Common myeloid progenitor, CD34-positive (primary cell): ENCODE measurements at regions not wholly inside any gene's neighbourhood (a gene's known extent, or its start where the extent isn't known, plus 50 kb on each side); places are given as distances from the start of the nearest gene placed in this dataset.

Experiments
- CTCF ChIA-PET: fragments of 350-600 bp; sonication (Branson Sonifier 250); formaldehyde crosslinking; loops from one replicate; lab custom pipeline; 2021; ENCODE audit warnings: antibody characterized with exemption; lab: Charles Lee
- POLR2A ChIA-PET: fragments of 350-600 bp; sonication (Branson Sonifier 250); formaldehyde crosslinking; loops from one replicate; lab custom pipeline; 2021; ENCODE audit warnings: antibody characterized with exemption; lab: Charles Lee
- DNase-seq, 3 donors: peaks; one replicate each; pipeline versions ENCODE4 v3.0.0 to v3.0.0-alpha.2; 2013
- H3K27ac ChIP-seq, 2 experiments: 1 replicate in 1 of 2; 2 replicates in 1 of 2; pipeline ENCODE4 v1.7.0; 2013; ENCODE audit warnings: inconsistent platforms in 2 of 2, low read length in 2 of 2, mild to moderate bottlenecking in 2 of 2, low read depth in 1 of 2, moderate library complexity in 1 of 2; ENCODE audit not compliant: severe bottlenecking in 2 of 2, insufficient read depth in 1 of 2, poor library complexity in 1 of 2
- H3K27me3 ChIP-seq, 5 experiments: replicated peaks in 2 of 5; 1 replicate in 3 of 5; 2 replicates in 2 of 5; pipeline versions ENCODE4 v1.6.1 to v1.7.0; 2013; ENCODE audit warnings: low read length in 4 of 5, mild to moderate bottlenecking in 2 of 5, moderate library complexity in 2 of 5, inconsistent platforms in 1 of 5; ENCODE audit not compliant: insufficient read depth in 5 of 5, control insufficient read depth in 4 of 5
- H3K36me3 ChIP-seq, 4 experiments: 1 replicate in 2 of 4; 2 replicates in 2 of 4; pipeline versions ENCODE4 v1.6.1 to v1.7.0; 2013; ENCODE audit warnings: low read length in 3 of 4, control low read depth in 1 of 4, mild to moderate bottlenecking in 1 of 4; ENCODE audit not compliant: control insufficient read depth in 4 of 4, insufficient read depth in 4 of 4
- H3K4me1 ChIP-seq, 4 experiments: 1 replicate in 3 of 4; 2 replicates in 1 of 4; pipeline versions ENCODE4 v1.6.1 to v1.7.1; 2013; ENCODE audit warnings: low read length in 3 of 4, mild to moderate bottlenecking in 3 of 4, control low read depth in 1 of 4, inconsistent platforms in 1 of 4, moderate library complexity in 1 of 4; ENCODE audit not compliant: control insufficient read depth in 4 of 4, insufficient read depth in 4 of 4; ENCODE audit errors: control extremely low read depth in 1 of 4
- H3K4me3 ChIP-seq, 7 experiments: 1 replicate in 4 of 7; 2 replicates in 3 of 7; pipeline versions ENCODE4 v1.5.1 to v1.7.0; 2013; ENCODE audit warnings: mild to moderate bottlenecking in 7 of 7, low read length in 6 of 7, moderate library complexity in 6 of 7, inconsistent platforms in 2 of 7, low read depth in 2 of 7, control low read depth in 1 of 7; ENCODE audit not compliant: insufficient read depth in 4 of 7, control insufficient read depth in 1 of 7; ENCODE audit errors: extremely low read depth in 1 of 7
- H3K9me3 ChIP-seq, 5 experiments: 1 replicate in 4 of 5; 2 replicates in 1 of 5; pipeline versions ENCODE4 v1.6.1 to v1.7.1; 2013; ENCODE audit warnings: low read length in 4 of 5, mild to moderate bottlenecking in 2 of 5, inconsistent platforms in 1 of 5, low read depth in 1 of 5, moderate library complexity in 1 of 5; ENCODE audit not compliant: control insufficient read depth in 4 of 5, insufficient read depth in 2 of 5; ENCODE audit errors: control extremely low read depth in 1 of 5
- WGBS: methylation state at CpG from one replicate; pipeline ENCODE4 v1.1.5; 2013; ENCODE audit not compliant: insufficient coverage; 5-methylcytosine and 5-hydroxymethylcytosine counted together

DNA sequence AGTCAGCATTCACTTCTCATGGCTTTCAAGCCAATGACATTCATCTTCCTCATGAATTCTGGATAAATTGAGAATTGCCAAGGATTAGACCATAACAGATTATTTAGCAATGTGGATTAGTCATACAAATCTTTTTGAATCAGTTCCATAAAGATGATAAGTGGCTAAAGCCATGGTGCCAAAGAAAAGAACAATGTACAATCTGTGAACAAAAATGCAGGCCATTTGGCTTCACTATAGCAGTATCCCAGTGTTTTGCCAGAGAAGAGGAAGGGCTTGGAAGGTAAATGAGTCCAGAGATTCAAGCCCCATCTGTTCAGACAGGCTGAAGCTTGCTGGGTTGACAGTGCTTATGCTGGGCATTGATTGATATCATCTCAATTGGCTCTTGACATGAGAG is 376.4 kb upstream of the LRRC7 start:
- no peaks in the 10 kb centered on the region for H3K4me1 ChIP-seq
- no peaks in the 10 kb centered on the region for H3K27me3 ChIP-seq
- no peak overlapping the region for H3K27ac ChIP-seq
- ChIA-PET CTCF (no interaction called here), POLR2A (no interaction called here)
- no peak overlapping the region for H3K4me3 ChIP-seq
- no peaks in the 10 kb centered on the region for H3K36me3 ChIP-seq
- no peak for DNase-seq
- H3K9me3 ChIP-seq, result no peaks in the 10 kb centered on the region

DNA sequence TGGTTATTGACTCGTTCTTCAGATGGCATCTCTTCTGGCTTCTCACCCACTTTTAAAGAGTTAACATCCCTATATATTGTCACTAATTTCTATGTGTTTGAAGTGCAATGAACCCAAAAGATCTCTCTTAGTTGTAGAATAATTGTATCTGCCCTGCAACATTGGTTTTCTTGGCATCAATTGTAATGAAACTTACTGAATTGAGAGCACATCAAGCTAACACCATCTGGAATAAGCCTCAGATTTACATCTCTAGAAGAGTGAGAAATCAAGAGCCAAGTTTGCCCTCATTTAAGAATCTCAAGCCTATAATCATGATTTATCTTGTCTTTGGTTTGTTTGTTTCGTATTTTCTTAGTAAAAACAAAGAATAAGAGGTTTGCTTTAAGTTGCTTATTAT is 372.6 kb upstream of the LRRC7 start:
- no peaks in the 10 kb centered on the region for H3K27me3 ChIP-seq
- DNase-seq, result no peak
- no peaks in the 10 kb centered on the region for H3K9me3 ChIP-seq
- CTCF ChIA-PET, result no interaction called here
- no peak overlapping the region for H3K4me3 ChIP-seq
- no CpG with 5 or more reads among the region's 2 CpGs for WGBS
- H3K36me3 ChIP-seq, result no peaks in the 10 kb centered on the region
- POLR2A ChIA-PET, result no interaction called here
- no peaks in the 10 kb centered on the region for H3K4me1 ChIP-seq
- H3K27ac ChIP-seq, result no peak overlapping the region

DNA sequence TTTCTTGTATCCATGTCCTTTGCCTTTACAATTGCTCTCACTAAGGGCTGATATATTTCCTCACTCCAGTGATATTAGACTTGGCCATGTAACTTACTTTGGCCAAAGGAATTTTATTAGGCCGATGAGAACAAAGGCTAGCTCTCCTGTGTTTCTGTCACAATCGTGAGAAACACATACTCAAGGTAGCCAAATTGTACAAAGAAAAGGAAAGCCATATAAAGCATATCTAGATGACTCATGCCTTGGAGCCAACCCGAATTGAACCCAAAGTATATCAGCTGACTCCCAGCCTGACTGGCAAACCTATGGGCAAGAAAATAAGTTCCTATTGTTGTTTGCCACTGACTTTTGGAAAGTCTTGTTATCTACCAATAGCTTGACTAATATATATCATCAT is 371.7 kb upstream of the LRRC7 start:
- POLR2A ChIA-PET, result no interaction called here
- no peak for DNase-seq
- 85% methylated on average over 3 of the region's 3 CpGs for WGBS
- Histone ChIP-seq H3K4me3 (no peak overlapping the region), H3K27me3 (no peaks in the 10 kb centered on the region), H3K36me3 (no peaks in the 10 kb centered on the region), H3K4me1 (no peaks in the 10 kb centered on the region), H3K27ac (no peak overlapping the region), H3K9me3 (no peaks in the 10 kb centered on the region)
- CTCF ChIA-PET, result no interaction called here

- ChIA-PET CTCF (interaction anchor here (1.2 kb wide), 1 partner anchor 9 kb away, joined by 3 read pairs; no protein-coding TSS in a partner anchor), POLR2A (no interaction called here)
- Histone ChIP-seq H3K36me3 (no peaks in the 10 kb centered on the region), H3K27me3 (no peaks in the 10 kb centered on the region), H3K4me3 (no peak overlapping the region), H3K4me1 (no peaks in the 10 kb centered on the region), H3K27ac (no peak overlapping the region), H3K9me3 (no peaks in the 10 kb centered on the region)
- DNase-seq, result no peak
- 80% methylated on average over 2 of the region's 3 CpGs for WGBS
Observed at GRCh38 chr1:69197816-69198215, 369.9 kb upstream of the LRRC7 start.

DNA sequence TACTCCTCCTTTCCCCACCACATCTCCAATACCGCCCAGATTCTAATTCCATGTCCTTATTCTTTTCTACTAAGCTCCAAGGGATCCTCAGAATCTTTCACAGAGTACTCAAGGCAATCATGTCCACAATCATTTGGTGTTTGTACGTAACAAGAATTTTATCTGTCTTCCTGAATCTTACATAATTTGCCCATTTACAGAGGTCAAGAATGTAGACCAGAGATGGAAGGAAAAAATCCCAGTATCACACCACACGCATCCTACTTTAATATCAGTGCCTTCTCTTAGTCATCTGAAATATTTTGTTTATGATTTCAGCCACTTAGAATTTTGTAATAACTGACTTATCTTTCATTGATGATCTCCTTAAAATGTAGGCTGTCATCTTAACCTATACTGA is 366.0 kb upstream of the LRRC7 start:
- Histone ChIP-seq H3K36me3 (no peaks in the 10 kb centered on the region), H3K4me1 (no peaks in the 10 kb centered on the region), H3K9me3 (peaks cover 0 to 7% (median 0%) of the 10 kb centered on the region in 5 experiments), H3K27me3 (no peaks in the 10 kb centered on the region), H3K27ac (no peak overlapping the region), H3K4me3 (no peak overlapping the region)
- ChIA-PET POLR2A (no interaction called here), CTCF (no interaction called here)
- DNase-seq, result no peak
- 93% methylated on average over 2 of the region's 3 CpGs for WGBS

- peaks cover 0 to 7% (median 0%) of the 10 kb centered on the region in 5 experiments for H3K9me3 ChIP-seq
- H3K4me3 ChIP-seq, result no peak overlapping the region
- WGBS, result no CpG with 5 or more reads among the region's 1 CpG
- ChIA-PET POLR2A (interaction anchor here (0.5 to 0.6 kb wide), 2 partner anchors 40 to 46 kb away, joined by 3 read pairs; no protein-coding TSS in a partner anchor), CTCF (no interaction called here)
- H3K36me3 ChIP-seq, result no peaks in the 10 kb centered on the region
- H3K27ac ChIP-seq, result no peak overlapping the region
- H3K27me3 ChIP-seq, result no peaks in the 10 kb centered on the region
- no peaks in the 10 kb centered on the region for H3K4me1 ChIP-seq
- no peak for DNase-seq
Observed at GRCh38 chr1:69203166-69203565, 364.6 kb upstream of the LRRC7 start.

GRCh38 chr1:69213644-69214043 is 354.1 kb upstream of the LRRC7 start:
- no CpG with 5 or more reads among the region's 4 CpGs for WGBS
- H3K4me3 ChIP-seq, result no peak overlapping the region
- CTCF ChIA-PET, result no interaction called here
- H3K27me3 ChIP-seq, result no peaks in the 10 kb centered on the region
- no peaks in the 10 kb centered on the region for H3K36me3 ChIP-seq
- peaks cover 0 to 1% (median 0%) of the 10 kb centered on the region in 5 experiments for H3K9me3 ChIP-seq
- H3K27ac ChIP-seq, result no peak overlapping the region
- POLR2A ChIA-PET, result no interaction called here
- no peak for DNase-seq
- H3K4me1 ChIP-seq, result no peaks in the 10 kb centered on the region
